ENCODE measurements at regions not wholly inside any gene's neighbourhood (a gene's known extent, or its start where the extent isn't known, plus 50 kb on each side); places are given as distances from the start of the nearest gene placed in this dataset.

GRCh38 chr18:42274488-42275137, 319.6 kb downstream of the PIK3C3 start:
- no peaks in the 10 kb centered on the region for H3K4me1 ChIP-seq
- TF ChIP-seq, protein P1, sequence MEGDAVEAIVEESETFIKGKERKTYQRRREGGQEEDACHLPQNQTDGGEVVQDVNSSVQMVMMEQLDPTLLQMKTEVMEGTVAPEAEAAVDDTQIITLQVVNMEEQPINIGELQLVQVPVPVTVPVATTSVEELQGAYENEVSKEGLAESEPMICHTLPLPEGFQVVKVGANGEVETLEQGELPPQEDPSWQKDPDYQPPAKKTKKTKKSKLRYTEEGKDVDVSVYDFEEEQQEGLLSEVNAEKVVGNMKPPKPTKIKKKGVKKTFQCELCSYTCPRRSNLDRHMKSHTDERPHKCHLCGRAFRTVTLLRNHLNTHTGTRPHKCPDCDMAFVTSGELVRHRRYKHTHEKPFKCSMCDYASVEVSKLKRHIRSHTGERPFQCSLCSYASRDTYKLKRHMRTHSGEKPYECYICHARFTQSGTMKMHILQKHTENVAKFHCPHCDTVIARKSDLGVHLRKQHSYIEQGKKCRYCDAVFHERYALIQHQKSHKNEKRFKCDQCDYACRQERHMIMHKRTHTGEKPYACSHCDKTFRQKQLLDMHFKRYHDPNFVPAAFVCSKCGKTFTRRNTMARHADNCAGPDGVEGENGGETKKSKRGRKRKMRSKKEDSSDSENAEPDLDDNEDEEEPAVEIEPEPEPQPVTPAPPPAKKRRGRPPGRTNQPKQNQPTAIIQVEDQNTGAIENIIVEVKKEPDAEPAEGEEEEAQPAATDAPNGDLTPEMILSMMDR (IDR thresholded peaks at IDR 0.05) = no peak
- no peak for DNase-seq
- no peaks in the 10 kb centered on the region for H3K27me3 ChIP-seq (ENCODE audit: insufficient read depth in 3 of 3, low read length in 2 of 3)
- no peak overlapping the region for H3K27ac ChIP-seq
- no peak for ATAC-seq
- H3K9me3 ChIP-seq = no peaks in the 10 kb centered on the region
- intact Hi-C loops (cut with DNase I) = no loop called here
- WGBS, 3 donors = 0 to 91% (median 43%) methylated on average over 1 of the region's 1 CpG
- H3K4me3 ChIP-seq = no peak overlapping the region
- no peaks in the 10 kb centered on the region for H3K36me3 ChIP-seq (ENCODE audit: insufficient read depth in 1 of 2, low read depth in 1 of 2)

DNA sequence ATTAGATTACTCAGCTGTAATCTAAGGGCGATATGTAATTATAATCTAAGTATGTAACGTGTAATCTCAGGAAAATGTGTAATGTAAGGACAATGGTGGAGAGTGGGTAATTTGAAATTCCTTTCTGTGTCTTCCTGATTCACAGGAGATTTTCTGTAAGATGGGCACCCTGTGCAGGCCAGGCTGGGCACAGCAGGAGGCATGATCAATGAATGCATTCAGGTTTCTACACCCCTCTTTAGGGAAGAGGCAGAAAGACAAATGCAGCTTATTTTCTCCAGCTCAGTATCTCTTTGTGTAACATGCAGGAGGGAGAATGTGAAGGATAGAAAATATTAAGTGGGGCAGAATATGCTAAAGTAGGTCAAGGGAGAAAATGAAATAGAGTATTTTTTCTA, 320.1 kb downstream of the PIK3C3 start:
- no peaks in the 10 kb centered on the region for H3K4me1 ChIP-seq
- H3K9me3 ChIP-seq = no peaks in the 10 kb centered on the region
- no peaks in the 10 kb centered on the region for H3K36me3 ChIP-seq (ENCODE audit: insufficient read depth in 1 of 2, low read depth in 1 of 2)
- no peaks in the 10 kb centered on the region for H3K27me3 ChIP-seq (ENCODE audit: insufficient read depth in 3 of 3, low read length in 2 of 3)
- no peak overlapping the region for H3K27ac ChIP-seq
- no peak for ATAC-seq
- DNase-seq = no peak
- intact Hi-C loops (cut with DNase I) = no loop called here
- TF ChIP-seq, protein P1 (IDR thresholded peaks at IDR 0.05) = no peak
- H3K4me3 ChIP-seq = no peak overlapping the region
- 86 to 92% (median 92%) methylated on average over 2 of the region's 2 CpGs for WGBS, 3 donors

- H3K36me3 ChIP-seq (ENCODE audit: insufficient read depth in 1 of 2, low read depth in 1 of 2) = no peaks in the 10 kb centered on the region
- intact Hi-C loops (cut with DNase I) = no loop called here
- no peaks in the 10 kb centered on the region for H3K4me1 ChIP-seq
- 56 to 67% (median 57%) methylated on average over 7 to 8 of the region's 8 CpGs for WGBS, 3 donors
- H3K4me3 ChIP-seq = no peak overlapping the region
- TF ChIP-seq, protein P1 (IDR thresholded peaks at IDR 0.05) = no peak
- ATAC-seq (no peak), DNase-seq (no peak)
- H3K27me3 ChIP-seq (ENCODE audit: insufficient read depth in 3 of 3, low read length in 2 of 3) = no peaks in the 10 kb centered on the region
- no peak overlapping the region for H3K27ac ChIP-seq
- H3K9me3 ChIP-seq = no peaks in the 10 kb centered on the region
These were observed 321.1 kb downstream of the PIK3C3 start for GRCh38 chr18:42275949-42276730.

GRCh38 chr18:42281124-42281523, 326.1 kb downstream of the PIK3C3 start:
- H3K9me3 ChIP-seq = no peaks in the 10 kb centered on the region
- intact Hi-C loops (cut with DNase I) = no loop called here

More at GRCh38 chr18:42281124-42281523, 326.1 kb downstream of the PIK3C3 start:
- TF ChIP-seq, protein P1 (IDR thresholded peaks at IDR 0.05) = no peak
- H3K4me3 ChIP-seq = no peak overlapping the region
- H3K4me1 ChIP-seq = no peaks in the 10 kb centered on the region
- DNase-seq (no peak), ATAC-seq (no peak)
- H3K36me3 ChIP-seq (ENCODE audit: insufficient read depth in 1 of 2, low read depth in 1 of 2) = no peaks in the 10 kb centered on the region
- no peak overlapping the region for H3K27ac ChIP-seq
- H3K27me3 ChIP-seq (ENCODE audit: insufficient read depth in 3 of 3, low read length in 2 of 3) = no peaks in the 10 kb centered on the region

Measured in psoas muscle (tissue), 7 donors.